ENCODE measurements at regions not wholly inside any gene's neighbourhood (a gene's known extent, or its start where the extent isn't known, plus 50 kb on each side); places are given as distances from the start of the nearest gene placed in this dataset.

DNA sequence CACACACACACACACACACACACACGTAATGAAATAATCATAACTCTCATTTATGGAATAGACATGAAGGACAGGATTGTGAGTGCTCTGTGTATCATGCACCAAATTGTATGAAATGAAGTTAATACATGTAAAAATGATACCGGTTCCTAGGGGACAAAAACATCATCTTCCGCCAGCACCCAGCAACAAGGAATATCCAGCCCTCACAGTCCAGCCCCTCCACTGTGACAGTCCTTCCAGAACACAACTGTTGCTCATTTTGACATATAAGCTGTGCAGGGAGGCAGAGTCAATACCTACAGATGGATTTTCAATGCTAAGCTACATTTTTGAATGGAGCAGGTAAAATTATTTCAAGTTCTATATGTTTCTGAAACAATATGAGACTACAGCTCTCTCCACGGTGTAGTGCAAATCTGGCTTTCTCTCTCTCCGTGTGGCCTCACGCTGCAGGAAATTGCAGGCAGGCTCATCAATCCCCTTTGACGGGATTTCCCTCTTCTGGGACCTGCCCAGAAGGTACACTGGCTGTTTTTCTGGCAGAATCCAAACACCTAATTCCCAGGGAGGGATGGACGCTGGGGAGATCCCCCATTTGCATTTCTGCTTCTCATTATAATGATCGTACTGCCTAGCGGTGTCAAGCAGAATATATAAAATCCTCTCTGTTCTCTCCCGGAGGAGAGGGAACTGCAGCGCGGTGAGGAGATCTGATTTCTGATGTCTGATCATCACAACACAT, 494.0 kb downstream of the LIG4 start:
- H3K27me3 Mint-ChIP-seq: no peaks in the 10 kb centered on the region
- H3K27ac Mint-ChIP-seq: no peak overlapping the region
- intact Hi-C loops (cut with micrococcal nuclease): no loop called here
- H3K9me3 Mint-ChIP-seq: peaks cover 28% of the 10 kb centered on the region
- no peaks in the 10 kb centered on the region for H3K36me3 Mint-ChIP-seq (ENCODE audit: low read depth)
- no peak overlapping the region for H3K4me3 Mint-ChIP-seq
- H3K4me1 Mint-ChIP-seq (ENCODE audit: low read depth): no peaks in the 10 kb centered on the region

DNA sequence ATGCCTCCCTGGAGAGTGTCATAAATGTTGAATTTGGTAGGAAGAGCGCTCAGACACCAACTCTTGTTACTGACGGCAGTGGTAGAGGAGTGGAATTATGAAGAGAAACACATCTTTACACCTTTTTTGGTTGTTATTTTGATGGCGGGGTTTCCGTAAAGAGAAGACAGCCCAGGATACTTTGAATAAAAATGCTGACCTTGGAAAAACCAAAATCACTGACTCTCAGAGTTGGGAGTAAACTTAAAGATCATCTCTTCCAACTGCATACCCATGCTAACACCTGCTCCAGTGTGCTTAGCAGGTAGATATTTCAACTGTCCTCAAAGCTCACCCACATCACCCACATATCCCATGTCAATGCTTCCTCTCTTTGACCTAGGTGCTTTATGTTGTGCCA, 498.6 kb downstream of the LIG4 start:
- H3K27ac Mint-ChIP-seq: no peak overlapping the region
- no peak overlapping the region for H3K4me3 Mint-ChIP-seq
- H3K9me3 Mint-ChIP-seq: peaks cover 28% of the 10 kb centered on the region
- no peaks in the 10 kb centered on the region for H3K36me3 Mint-ChIP-seq (ENCODE audit: low read depth)
- H3K27me3 Mint-ChIP-seq: no peaks in the 10 kb centered on the region
- intact Hi-C loops (cut with micrococcal nuclease): no loop called here
- no peaks in the 10 kb centered on the region for H3K4me1 Mint-ChIP-seq (ENCODE audit: low read depth)

GRCh38 chr13:107716241-107716640, 499.1 kb downstream of the LIG4 start:
- intact Hi-C loops (cut with micrococcal nuclease): no loop called here
- H3K27me3 Mint-ChIP-seq: no peaks in the 10 kb centered on the region
- H3K4me1 Mint-ChIP-seq (ENCODE audit: low read depth): no peaks in the 10 kb centered on the region
- no peak overlapping the region for H3K27ac Mint-ChIP-seq
- H3K9me3 Mint-ChIP-seq: peaks cover 28% of the 10 kb centered on the region
- H3K4me3 Mint-ChIP-seq: no peak overlapping the region
- H3K36me3 Mint-ChIP-seq (ENCODE audit: low read depth): no peaks in the 10 kb centered on the region

GRCh38 chr13:107715496-107715895, 499.8 kb downstream of the LIG4 start:
- Mint-ChIP-seq H3K27ac (no peak overlapping the region), H3K9me3 (peaks cover 34% of the 10 kb centered on the region), H3K36me3 (ENCODE audit: low read depth) (no peaks in the 10 kb centered on the region), H3K4me1 (ENCODE audit: low read depth) (no peaks in the 10 kb centered on the region), H3K27me3 (no peaks in the 10 kb centered on the region), H3K4me3 (no peak overlapping the region)
- intact Hi-C loops (cut with micrococcal nuclease): no loop called here

GRCh38 chr13:107713314-107713713, 502.0 kb downstream of the LIG4 start:
- intact Hi-C loops (cut with micrococcal nuclease): no loop called here
- H3K9me3 Mint-ChIP-seq: peaks cover 27% of the 10 kb centered on the region
- H3K4me3 Mint-ChIP-seq: no peak overlapping the region
- no peak overlapping the region for H3K27ac Mint-ChIP-seq
- no peaks in the 10 kb centered on the region for H3K36me3 Mint-ChIP-seq (ENCODE audit: low read depth)
- H3K27me3 Mint-ChIP-seq: no peaks in the 10 kb centered on the region
- no peaks in the 10 kb centered on the region for H3K4me1 Mint-ChIP-seq (ENCODE audit: low read depth)

DNA sequence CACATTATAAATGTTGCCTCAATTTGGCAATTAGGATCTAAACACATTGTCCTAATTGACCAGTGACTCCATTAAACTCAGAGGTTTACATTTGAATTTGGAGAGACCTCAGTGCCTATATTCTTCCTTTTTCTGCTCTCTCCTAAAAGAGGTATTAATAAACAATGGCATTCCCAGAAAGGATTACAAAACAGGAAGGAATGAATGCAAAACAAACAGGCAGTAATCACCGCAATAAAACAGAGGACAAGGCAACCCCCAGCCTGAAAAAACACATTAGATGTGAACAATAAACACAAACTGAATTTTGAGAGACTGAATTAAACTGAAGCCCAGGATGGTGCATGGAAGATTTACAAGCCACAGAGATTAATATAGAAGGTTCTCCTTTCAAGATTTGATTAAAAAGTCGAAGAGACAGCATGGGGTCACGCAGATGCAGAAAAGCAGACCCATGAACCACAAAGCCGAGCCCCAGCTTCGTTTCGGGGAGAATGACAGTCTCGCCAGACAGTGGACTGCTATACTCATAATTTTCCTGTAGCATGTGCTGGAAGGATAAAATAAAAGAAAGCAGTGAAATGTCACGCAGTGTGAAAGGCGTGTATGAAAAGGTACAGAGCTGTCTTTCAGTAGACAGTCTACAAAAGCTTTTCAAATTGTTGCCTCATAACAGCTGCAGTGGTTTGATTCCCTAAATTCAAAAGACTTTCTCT, 503.0 kb downstream of the LIG4 start:
- no peaks in the 10 kb centered on the region for H3K27me3 Mint-ChIP-seq
- intact Hi-C loops (cut with micrococcal nuclease): no loop called here
- no peak overlapping the region for H3K27ac Mint-ChIP-seq
- H3K4me3 Mint-ChIP-seq: no peak overlapping the region
- no peaks in the 10 kb centered on the region for H3K36me3 Mint-ChIP-seq (ENCODE audit: low read depth)
- H3K4me1 Mint-ChIP-seq (ENCODE audit: low read depth): no peaks in the 10 kb centered on the region
- peaks cover 17% of the 10 kb centered on the region for H3K9me3 Mint-ChIP-seq

DNA sequence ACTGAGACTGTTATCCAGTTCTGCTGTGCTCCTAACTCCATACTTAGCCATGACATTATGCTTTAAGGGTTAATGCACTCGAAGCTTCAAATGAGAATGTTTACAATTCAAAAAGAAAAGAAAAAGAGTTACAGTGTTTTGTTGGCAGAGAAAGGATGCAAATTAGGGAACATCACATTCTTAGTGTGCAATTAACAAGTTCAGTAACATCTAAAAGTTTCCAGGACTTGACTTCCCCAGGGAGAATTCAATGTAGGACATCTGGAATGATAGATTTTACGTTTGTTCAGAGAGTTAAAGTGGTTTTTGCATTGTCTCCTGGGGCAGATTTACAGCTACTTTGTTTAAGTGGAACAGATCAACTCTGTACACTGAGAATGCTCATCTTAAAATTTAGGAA, 525.2 kb downstream of the LIG4 start:
- Mint-ChIP-seq H3K27me3 (no peaks in the 10 kb centered on the region), H3K9me3 (no peaks in the 10 kb centered on the region), H3K36me3 (ENCODE audit: low read depth) (no peaks in the 10 kb centered on the region), H3K27ac (no peak overlapping the region), H3K4me3 (no peak overlapping the region), H3K4me1 (ENCODE audit: low read depth) (no peaks in the 10 kb centered on the region)
- intact Hi-C loops (cut with micrococcal nuclease): no loop called here

GRCh38 chr13:107685876-107686275, 529.5 kb downstream of the LIG4 start:
- Mint-ChIP-seq H3K4me1 (ENCODE audit: low read depth) (no peaks in the 10 kb centered on the region), H3K36me3 (ENCODE audit: low read depth) (no peaks in the 10 kb centered on the region), H3K9me3 (no peaks in the 10 kb centered on the region), H3K4me3 (no peak overlapping the region), H3K27me3 (no peaks in the 10 kb centered on the region), H3K27ac (no peak overlapping the region)
- intact Hi-C loops (cut with micrococcal nuclease): no loop called here

GRCh38 chr13:107681600-107681999, 533.7 kb downstream of the LIG4 start:
- Mint-ChIP-seq H3K27ac (no peak overlapping the region), H3K9me3 (no peaks in the 10 kb centered on the region), H3K27me3 (no peaks in the 10 kb centered on the region), H3K36me3 (ENCODE audit: low read depth) (no peaks in the 10 kb centered on the region), H3K4me1 (ENCODE audit: low read depth) (no peaks in the 10 kb centered on the region), H3K4me3 (no peak overlapping the region)
- intact Hi-C loops (cut with micrococcal nuclease): no loop called here

DNA sequence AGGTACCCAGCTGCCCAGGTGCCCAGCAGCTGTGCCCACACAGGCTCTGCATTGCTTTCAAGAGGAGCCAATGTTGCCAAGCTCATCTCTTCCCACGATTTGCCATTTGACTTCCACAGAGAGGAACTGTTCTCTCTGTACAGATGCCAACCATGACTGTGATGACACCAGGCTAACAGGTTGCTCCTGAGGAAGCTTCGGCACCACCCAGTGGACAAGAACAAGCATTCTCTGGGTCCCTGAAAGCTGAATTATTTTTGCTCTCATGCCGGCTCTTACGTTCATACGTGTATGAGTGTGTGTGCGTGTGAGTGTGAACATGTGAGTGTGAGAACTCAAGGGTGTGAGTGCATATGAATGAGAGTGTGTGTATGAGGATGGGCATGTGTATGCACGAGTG, 535.2 kb downstream of the LIG4 start:
- no peaks in the 10 kb centered on the region for H3K36me3 Mint-ChIP-seq (ENCODE audit: low read depth)
- H3K27me3 Mint-ChIP-seq: no peaks in the 10 kb centered on the region
- no peaks in the 10 kb centered on the region for H3K4me1 Mint-ChIP-seq (ENCODE audit: low read depth)
- intact Hi-C loops (cut with micrococcal nuclease): no loop called here
- H3K27ac Mint-ChIP-seq: no peak overlapping the region
- no peaks in the 10 kb centered on the region for H3K9me3 Mint-ChIP-seq
- H3K4me3 Mint-ChIP-seq: no peak overlapping the region

GRCh38 chr13:107678075-107678689, 537.2 kb downstream of the LIG4 start:
- no peak overlapping the region for H3K4me3 Mint-ChIP-seq
- H3K9me3 Mint-ChIP-seq: no peaks in the 10 kb centered on the region
- no peaks in the 10 kb centered on the region for H3K36me3 Mint-ChIP-seq (ENCODE audit: low read depth)
- intact Hi-C loops (cut with micrococcal nuclease): no loop called here
- no peaks in the 10 kb centered on the region for H3K27me3 Mint-ChIP-seq
- no peaks in the 10 kb centered on the region for H3K4me1 Mint-ChIP-seq (ENCODE audit: low read depth)
- H3K27ac Mint-ChIP-seq: no peak overlapping the region

DNA sequence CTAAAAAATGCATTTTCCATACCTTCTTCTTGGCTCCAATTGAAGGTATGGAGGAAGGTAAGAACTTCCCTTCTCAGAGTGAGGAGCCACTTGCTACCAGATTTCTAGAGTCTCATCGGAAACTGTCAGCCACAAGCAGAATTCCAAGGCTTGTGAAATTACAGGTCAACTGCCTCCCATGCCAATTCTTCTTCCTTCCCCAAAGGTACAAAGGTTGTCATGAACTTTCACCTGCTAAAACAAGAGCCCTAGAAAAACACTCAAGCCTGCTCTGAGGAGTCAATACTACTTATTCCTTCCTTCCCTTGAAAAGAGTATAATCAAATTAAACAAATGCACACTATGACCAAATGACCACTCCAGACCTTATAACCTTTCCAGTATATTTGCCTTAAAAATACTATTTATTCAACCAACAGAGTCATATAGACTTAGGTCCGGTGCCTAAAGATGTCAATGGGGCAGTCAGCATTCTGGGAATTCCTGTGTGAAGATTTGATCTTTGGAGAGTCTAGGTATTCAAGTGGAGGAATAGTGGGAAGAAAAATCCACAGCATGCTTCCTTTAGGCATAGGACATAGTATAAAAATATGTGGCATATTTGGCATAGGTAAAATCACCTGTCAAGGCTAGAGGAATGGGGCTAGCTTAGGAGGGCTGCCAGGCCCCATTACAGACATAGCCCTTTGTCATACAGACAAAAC, 539.3 kb downstream of the LIG4 start:
- Mint-ChIP-seq H3K9me3 (no peaks in the 10 kb centered on the region), H3K4me3 (no peak overlapping the region), H3K27ac (no peak overlapping the region), H3K27me3 (no peaks in the 10 kb centered on the region), H3K4me1 (ENCODE audit: low read depth) (no peaks in the 10 kb centered on the region), H3K36me3 (ENCODE audit: low read depth) (no peaks in the 10 kb centered on the region)
- intact Hi-C loops (cut with micrococcal nuclease): no loop called here

DNA sequence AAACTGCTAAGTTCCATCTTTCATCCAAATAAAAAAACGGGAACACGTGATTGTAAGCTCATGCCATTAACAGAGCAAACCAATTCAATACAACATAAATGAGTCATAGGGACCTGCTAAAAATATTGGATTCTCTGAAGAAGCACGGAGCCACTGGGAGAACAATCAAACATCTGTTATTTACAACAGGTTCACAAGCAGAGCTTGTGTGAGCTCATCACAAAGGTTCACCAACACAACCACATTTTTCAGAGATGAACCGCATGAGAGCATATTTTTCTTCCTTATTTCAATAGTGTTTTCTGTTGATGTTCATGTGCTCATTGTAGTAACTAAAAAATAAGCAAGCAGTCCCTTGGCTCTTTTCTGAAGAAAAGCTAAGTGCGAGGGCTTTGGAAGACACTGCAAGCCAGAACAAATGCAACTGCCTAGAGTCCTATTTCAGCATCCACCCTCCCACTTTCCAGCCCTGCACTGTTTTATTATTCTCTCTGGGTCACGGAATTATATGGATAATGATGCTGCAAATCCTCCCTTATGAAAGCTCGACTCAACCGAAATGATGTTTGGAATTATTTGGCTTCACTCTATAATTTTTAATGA, 545.8 kb downstream of the LIG4 start:
- no peaks in the 10 kb centered on the region for H3K4me1 Mint-ChIP-seq (ENCODE audit: low read depth)
- intact Hi-C loops (cut with micrococcal nuclease): no loop called here
- H3K27me3 Mint-ChIP-seq: no peaks in the 10 kb centered on the region
- H3K9me3 Mint-ChIP-seq: peaks cover 2% of the 10 kb centered on the region
- H3K36me3 Mint-ChIP-seq (ENCODE audit: low read depth): no peaks in the 10 kb centered on the region
- no peak overlapping the region for H3K4me3 Mint-ChIP-seq
- no peak overlapping the region for H3K27ac Mint-ChIP-seq

Measured in dendritic cell treated with granulocyte-macrophage colony-stimulating factor and Interleukin-4, amounts not matched to agents 40 ng/mL and 50 ng/mL, for 4 days (primary cell).